Hindlimb muscle (tissue), 1 donor: ENCODE measurements at regions not wholly inside any gene's neighbourhood (a gene's known extent, or its start where the extent isn't known, plus 50 kb on each side); places are given as distances from the start of the nearest gene placed in this dataset.
A peak's percentile ranks its signal among the peaks of the same experiment; 100 is the strongest.

Source experiments
- DNase-seq: peaks from one replicate; pipeline ENCODE4 v3.0.0-alpha.2; 2013

DNA sequence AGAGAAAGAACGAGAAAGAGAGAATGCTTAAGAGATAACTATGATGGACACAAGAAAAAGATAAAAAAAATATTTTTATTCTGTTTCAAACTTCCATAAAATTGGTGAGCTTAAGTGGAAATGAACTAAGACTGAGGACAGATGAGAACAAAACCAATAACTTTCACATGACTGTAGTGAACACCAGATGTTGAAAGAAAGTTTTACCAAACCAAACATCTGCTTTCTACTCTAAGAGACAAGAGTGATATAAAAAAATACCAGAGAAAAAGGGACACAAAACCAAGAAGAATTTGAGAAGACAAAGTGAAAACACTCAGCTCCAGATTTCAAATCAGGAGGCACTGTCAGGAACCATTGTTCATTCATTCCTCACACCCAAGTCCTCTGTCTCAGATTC, 147.9 kb downstream of the IMPG2 start:
- no peak for DNase-seq

DNA sequence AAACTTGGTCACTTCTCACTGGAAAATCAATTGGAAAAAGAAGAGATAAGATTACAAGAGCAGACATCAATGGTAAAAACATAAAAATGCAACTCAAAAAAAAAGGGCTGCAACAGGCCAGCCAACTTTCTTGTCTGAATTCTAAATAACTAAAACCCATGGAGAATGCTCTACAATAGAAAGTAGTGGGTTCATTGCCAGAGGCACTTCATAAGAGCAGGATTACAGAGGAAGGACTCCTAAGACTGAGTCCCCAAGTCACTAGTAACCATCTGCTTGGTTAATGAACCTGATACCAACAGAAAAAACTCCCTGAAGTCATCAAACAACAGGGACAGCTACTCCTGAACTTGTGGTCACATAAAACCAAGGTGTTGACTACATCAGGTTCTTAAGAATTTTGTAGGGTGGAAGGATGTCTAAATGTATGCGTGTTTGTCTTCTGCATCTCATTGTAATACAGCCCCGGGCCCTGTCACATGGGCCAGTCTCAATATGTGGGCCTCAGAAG, 148.6 kb downstream of the IMPG2 start:
- peak; percentile 34 for DNase-seq

DNA sequence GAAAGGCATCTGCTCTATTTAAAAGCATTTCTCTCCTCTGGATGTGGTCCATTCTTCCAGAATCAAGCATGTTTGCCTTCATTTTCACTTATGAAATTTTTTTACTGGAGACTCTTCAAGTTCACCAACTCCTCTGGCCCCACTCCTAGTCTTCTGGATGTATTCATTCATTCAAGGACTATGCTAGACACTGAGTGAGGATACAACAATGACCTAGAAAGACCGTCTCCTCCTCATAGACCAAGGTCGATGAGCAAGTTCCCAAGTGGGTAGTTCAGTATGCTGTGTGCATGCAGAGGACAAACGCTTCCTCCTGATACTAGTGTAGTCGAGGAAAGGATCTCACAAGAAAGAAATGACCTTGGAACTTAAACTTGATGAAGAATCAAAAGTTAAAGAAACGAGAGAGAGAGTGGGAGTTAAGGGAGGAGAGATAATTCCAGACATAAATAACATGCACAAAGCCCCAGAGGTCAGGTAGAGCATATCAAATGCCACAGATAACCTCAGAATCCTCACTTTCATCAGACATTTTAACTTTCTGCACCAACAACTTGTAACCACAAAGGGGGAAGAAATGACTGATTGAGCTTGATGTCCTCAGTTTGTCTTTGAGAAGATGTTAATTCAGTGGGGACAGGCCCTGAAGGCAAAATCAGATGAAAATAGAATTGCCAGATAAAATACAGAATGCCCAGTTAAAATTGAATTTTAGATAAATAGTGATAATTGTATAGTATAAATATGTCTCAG, 149.4 kb downstream of the IMPG2 start:
- no peak for DNase-seq

DNA sequence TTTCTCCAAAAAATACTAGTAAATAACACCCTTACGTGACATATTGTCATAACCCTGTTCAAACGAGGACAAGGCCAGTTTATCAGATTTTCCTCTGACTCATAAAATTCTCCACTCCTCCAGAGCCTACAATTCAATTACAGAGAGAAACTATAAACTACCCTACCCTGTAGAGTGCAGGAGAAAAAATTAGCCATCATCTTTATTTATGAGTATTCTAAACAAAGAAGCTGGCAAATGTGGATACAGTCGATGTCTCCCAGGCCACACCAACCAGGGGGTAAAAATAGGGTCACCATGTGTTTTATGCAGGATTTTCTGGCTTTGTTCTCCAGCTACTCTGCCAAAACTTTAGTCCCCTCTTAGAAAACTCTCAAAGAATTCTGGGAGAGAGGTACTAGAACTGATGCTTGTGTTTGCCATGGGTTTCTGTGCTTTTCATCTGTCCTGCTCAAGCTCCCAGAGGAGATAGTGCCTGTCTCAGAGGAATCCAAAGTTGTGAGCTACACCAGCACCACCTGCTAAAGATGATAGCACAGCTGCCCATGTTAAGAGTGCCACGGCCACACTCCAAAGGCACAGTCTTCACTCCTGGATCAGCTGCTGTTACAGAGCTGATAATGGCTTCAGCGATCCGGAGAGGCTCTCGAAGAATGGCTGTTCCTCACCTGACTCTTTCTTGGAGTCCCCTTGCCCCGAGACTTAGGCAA, 150.2 kb downstream of the IMPG2 start:
- no peak for DNase-seq

DNA sequence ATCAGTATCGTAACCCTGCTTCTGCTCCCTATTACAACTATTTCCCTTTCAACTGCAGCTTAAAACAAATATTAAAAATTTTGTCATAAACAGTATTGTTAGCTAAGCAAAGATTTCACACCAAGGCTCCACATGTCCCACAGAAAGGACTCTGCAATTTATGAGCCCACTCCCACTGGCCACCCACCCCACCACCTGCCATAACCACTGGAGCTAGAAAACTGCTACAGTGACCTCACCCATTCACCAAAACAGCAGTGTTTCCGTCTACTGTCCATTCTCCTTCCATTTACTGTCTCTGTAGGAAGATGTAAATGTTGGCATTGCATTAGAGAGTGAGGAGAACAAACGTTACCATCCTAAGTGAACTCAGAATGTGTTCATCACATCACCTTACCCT, 150.9 kb downstream of the IMPG2 start:
- DNase-seq = no peak

DNA sequence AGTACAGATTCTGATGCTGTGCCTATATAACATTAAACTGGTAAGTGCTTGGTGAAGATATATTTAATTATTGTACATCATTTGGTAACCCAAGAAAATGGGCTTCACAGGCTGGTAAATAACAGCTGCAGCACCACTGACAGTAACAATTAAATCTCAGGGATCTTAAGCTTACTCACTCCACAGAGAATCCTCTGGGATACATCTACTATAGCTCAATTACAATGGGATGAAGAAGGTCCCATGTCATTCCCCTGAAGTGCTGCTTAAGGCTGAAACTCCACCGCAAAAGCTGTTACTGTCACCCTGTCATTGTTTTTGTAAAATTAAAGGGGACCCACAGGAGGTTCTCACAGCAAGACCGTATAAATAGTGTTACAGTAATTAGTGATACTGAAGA, 153.0 kb downstream of the IMPG2 start:
- DNase-seq = no peak

DNA sequence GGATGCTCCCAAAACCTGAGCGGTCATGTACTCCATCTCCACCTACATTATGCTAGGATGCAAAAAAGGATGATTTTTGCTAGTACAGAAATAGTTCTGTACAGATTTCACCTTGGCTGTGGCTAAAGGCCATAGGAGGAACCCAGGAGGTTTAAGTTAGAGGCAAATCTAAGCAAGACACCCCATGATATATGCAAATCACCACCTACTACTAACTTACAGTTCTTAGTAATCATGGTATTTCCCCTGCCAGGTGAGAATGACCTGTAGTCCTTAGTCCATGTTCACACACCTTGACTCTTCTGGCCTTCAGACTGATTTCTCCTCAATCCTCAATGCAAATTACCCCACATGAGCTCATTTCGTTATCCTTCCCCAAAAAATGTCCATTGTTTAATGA, 154.2 kb downstream of the IMPG2 start:
- no peak for DNase-seq

DNA sequence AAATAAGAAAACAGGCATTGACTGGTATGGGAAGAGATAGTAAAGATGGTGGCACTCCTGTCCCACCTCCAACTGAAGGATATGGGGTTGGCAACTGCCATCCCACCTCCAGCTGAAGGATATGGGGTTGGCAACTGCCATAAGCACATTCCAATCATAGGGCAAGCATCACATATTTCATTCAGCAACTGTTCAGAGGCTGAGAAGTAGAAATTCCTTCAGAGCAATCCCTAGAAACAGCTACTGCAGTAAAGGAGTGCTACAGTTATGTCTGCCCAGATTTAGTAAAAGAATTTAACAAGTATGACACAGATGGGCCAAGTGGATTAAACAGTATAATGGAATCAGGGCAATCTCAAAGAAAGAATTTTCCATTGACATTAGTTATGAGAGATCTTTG, 156.8 kb downstream of the IMPG2 start:
- DNase-seq = no peak

DNA sequence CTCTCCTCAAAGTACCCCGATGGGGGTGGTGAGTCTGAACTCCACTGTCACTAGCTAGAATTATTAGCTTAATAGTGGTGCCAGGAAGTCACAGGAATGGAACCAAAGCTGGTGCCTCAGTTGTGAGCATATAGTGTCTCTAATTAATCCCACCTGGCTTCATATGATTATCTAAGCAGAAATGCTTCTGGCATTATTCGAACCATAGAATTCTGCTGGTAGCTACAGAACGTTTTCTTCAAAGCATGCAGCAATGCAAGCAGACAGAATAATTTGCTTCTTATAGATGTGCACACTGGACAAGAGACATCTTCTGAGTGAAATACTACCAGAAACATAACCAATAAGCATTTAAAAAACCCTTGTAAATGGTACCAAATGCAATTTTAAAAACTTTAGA, 160.9 kb downstream of the IMPG2 start:
- DNase-seq = no peak

DNA sequence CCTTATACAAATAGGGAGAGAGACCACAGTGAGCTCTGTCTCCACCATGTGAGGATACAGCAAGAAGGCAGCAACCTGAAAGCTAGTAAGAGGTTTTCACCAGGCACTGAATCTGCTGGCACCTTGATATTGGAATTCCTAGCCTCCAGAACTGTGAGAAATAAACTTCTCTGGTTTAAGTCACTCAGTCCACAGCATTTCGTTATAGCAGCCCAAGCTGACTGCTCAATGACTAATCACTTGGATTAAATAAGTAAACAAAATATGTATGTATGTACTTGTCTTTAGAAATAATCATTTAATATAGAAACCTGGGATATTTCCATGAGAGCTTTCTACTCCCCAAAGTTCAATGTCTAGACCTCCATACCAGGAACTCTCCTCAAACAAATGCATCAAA, 162.0 kb downstream of the IMPG2 start:
- DNase-seq = no peak

DNA sequence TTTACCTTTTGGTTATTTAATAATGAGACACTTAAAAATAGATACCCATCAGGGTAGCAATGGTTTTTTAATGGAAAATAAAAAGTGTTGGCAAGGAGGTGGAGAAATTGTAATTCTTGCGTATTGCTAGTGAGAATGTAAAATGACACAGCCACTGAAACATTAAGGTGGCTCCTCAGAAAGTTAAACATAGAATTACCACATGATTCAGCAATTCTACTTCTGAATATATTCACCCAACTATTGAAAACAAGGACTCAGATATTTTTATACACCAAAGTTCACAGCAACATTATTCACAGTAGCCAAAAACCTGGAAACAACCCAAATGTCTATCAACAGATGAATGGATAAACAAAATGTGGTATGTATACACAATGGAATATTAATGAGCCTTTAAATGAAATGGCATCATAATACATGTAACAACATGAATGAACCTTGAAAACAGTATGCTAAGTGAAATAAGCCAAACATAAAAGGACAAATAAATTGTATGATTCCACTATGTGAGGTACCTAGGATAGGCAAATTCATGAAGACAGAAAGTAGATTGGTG, 163.5 kb downstream of the IMPG2 start:
- DNase-seq = no peak

DNA sequence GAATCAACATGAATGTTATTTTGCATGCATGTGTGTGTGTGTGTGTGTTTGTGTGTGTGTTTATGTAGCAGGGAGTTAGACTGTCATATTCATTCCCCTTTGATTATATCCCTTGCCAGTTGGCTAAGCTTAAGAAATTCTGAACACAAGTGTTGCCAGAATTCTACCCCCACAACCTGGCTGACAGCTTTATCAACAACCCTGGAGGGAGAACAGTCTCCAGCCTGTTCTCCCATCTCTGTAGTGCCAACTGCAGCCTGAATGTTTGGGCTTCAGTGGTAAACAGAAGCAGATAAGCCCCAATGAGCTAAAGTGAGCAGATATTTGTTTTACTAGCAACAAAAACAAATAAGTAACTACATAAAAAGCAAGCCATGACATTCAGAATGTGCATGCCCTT, 162.6 kb upstream of the ABI3BP start:
- DNase-seq = no peak

DNA sequence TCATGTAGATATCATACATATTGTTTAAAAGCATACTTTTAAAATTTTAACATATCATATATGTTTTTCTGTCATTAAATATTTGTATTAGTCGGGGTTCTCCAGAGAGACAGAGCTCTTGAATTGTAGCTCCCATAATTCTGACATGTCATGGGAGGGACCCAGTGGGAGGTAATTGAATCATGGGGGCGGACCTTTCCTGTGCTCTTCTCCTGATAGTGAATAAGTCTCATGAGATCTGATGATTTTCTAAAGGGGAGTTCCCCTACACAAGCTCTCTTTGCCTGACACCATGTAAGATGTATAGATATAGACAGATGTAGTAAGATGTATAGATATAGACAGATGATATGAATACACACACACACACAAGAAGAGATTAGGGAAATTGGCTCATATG, 161.2 kb upstream of the ABI3BP start:
- DNase-seq = no peak

DNA sequence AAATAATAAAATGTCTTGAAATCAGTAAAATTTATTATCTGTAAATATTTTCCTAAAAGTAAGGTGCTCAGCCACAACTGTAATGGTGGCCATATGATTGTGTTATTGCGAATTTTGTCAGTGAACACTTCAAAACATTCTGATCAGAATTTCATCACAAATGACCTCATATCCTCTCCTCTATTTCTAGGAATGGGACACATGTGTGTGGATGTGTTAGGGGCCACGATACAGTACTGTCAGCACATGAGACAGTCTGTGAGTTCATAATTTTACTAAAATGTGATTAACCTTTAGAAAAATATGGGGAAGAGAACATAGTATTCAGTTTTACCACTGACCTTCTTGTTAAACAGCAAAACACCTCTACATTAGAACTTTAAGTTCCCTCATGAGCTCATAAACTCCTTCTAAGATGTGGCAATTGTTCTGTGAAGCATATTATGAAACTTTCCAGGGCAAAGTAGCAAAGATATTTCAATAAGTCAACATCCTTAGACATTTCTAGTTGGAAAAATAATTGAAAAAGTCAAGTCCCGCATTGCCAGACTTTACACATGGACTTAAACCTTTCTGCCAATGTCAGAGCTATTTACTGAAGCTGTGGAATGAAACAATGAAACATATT, 158.2 kb upstream of the ABI3BP start:
- no peak for DNase-seq

DNA sequence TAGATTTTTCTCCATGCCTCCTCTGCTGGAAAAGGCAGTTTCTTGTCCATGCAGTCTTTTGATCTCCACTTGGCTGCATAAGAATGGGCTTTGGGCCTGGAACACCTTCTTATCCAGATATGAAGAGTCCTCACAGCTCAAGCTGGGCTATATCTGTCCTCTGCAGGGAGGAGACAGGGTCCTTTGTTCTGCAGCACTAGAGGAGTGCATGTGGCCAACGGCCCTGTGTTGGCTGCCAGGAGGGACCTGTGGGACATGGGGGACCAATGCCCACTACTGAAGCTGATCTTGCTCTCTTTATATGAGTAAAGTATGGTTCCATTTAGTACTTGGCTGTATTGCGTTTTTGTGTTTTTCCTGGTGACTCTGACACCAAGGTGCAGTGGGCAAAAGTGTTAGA, 157.3 kb upstream of the ABI3BP start:
- DNase-seq = no peak

DNA sequence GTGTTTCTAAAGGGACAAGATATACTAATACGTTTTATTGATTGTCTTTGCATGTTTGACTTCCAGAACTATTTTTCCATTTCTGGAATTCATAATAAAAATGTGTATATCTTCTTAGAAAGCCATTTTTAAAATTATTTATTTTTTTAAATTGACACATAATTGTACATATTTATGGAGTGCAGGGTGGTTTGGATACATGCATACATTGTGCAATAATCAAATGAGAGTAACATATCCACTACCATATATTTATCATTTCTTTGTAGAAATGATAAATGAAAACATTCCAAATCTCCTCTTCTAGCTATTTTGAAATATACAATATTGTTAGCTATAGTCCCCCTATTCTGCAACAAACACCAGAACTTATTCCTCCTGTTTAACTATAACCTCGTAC, 156.5 kb upstream of the ABI3BP start:
- no peak for DNase-seq

DNA sequence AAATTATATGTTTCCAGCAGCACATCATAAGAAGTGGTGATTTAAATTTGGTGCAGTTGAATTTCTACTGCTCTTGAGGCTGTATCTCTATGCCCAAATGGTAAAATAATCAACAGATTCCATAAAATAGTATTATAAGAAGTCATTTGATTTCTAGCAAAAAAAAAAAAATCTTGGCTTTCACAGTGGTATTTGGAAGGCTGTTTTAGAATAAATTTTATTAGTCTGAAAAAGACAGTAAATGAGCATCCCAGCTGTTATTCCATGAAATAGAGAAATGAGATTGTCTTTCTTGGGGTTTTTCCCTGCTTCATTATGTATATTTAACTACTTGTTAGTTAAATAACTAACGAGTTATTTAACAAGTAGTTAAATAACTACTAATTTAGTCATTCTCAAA, 156.0 kb upstream of the ABI3BP start:
- peak; percentile 47 for DNase-seq

DNA sequence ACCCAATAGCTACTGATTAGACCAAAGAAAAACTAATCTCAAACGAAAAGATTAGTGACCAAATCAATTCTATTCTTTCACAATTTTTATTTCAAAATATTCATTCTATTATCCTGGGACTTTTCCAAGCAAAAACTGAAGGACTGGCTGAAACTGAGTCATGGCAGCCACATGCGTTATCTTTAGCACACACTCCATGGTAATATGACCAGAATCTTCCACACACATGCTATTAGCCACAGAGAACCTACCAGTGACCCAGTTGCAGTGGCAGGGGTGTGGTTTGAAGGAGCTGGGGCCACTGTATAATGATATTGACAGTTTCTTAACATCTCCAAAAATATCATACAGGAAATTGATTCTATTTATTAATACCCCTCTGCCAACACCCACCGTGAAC, 154.8 kb upstream of the ABI3BP start:
- no peak for DNase-seq

DNA sequence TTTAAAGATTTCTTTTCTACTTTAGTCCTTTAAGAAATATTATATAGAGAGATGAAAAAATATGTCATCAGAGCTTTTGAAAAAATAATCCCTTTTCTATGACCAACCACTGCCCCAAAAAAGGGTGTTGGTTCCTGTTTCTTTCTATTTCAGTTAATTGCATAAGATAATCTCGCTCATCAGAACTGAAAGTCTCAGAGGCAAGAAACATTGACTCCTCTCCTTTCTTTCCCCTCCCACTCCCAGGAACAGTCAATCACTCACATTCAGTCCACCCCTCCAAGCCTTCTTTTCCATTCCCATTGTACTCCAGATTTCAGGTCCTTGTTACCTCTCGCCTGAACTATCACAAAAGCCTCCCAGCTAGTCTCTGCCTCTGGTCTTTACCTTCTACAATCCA, 153.7 kb upstream of the ABI3BP start:
- no peak for DNase-seq

DNA sequence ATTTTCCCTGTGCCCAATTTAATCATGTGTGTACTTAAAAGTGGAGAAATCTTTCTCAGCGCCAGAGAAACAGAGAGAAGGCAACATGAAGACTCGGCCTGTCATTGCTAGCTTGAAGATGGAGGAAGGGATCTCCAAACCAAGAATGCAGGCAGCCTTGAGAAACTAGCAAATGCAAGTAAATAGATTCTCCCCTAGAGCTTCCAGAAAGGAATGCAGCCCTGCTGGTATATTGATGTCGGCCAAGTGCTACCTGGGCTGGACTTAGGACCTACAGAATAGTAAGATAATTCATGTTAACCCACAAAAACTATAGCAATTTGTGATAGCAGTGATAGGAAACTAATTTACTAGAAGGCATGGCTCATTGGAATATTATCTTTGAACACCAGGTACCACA, 150.9 kb upstream of the ABI3BP start:
- no peak for DNase-seq

DNA sequence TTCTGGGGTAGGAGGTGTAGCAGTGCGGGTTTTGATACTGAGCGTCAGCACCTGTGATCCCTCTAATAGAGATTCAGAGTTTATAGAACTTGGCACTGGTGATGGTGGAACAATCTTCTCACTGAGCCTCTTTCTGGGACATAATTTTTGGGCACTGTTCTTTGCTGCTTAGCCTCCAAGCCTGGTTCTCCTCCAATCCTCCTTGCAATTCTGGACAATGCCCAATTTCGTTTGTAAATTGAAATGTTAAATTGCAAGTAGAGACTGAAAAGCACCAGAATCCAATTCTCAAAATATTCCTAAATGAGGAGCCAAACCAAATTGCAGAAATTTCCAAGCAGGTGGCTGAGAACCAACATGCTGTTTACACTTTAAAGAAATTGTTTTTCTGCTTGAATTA, 149.8 kb upstream of the ABI3BP start:
- DNase-seq = peak; percentile 73

DNA sequence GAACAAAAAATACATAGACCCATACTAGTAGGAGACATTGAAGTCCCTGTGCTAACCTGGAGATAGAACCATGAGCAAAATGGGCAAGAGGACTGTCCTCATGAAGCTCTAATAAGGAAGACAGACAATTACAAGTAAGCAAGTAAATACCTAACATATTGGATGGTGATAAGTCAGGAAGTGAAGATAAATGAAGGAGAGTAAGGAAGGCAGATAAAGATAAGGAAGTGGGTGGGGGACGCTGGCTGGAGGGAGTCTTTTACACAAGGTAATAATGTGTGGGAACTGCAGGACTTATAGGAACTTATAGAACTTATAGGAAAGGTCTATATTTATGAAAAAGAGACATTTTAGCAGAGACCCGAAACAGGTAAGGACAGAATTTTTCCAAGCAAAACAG, 148.9 kb upstream of the ABI3BP start:
- DNase-seq = no peak

DNA sequence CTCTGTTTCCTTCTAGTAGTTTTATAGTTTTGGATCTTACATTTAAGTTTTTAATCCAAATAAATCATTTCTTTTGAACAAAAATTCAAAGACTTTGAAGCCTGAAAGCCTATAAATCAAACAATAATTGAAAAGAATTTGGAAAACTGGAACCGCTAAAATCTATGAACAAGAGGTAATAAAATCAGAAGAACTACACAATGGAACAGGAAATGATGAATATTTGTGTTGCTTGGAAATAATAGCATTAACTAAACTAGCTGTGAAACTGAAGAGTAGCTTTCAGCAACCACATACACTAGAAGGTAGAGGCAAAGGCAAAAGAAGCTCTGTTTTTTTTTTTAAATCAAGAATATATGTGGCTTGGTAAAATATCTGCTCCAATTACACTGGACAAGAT, 147.9 kb upstream of the ABI3BP start:
- no peak for DNase-seq

DNA sequence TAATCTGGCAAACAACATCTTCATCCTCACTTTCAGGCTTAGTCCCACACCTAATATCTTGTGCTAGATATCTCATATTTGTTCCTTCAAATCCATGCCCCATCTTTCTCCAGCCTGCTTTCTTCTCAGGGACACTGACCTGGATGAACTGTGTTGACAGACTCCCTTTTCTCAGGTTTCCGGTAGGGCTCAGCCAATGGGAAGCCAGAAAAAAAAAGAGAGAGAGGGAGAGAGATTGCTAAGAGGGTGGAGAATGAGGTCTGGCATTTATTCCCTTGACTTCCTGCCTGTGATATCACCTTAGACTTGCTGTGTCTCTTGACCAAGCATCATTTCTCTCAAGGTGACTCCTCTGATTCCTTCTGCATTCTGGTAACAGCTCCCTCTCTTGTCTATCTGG, 145.6 kb upstream of the ABI3BP start:
- no peak for DNase-seq
